Thoracic aorta (tissue), 2 donors: ENCODE measurements at regions not wholly inside any gene's neighbourhood (a gene's known extent, or its start where the extent isn't known, plus 50 kb on each side); places are given as distances from the start of the nearest gene placed in this dataset.

Source experiments
- ATAC-seq: fragments of 150-250 bp; one replicate; pipeline ENCODE4 v1.8.0; 2017; ENCODE audit warnings: low read depth; ENCODE audit not compliant: insufficient number of reproducible peaks, low FRiP score
- DNase-seq: peaks from one replicate; pipeline ENCODE4 v3.0.0-alpha.2; 2020; ENCODE audit warnings: low spot score
- H3K27ac ChIP-seq, 2 donors: fragments of 200-600 bp; sonication (generic); 1 replicate in 1 of 2; 2 replicates in 1 of 2; pipeline ENCODE4 v1.5.1; 2016; ENCODE audit warnings: mild to moderate bottlenecking in 2 of 2, moderate library complexity in 2 of 2
- H3K27me3 ChIP-seq: fragments of 200-600 bp; sonication (generic); replicated peaks from 2 replicates; pipeline ENCODE4 v1.6.0; 2016; ENCODE audit warnings: mild to moderate bottlenecking; ENCODE audit not compliant: insufficient read depth
- H3K36me3 ChIP-seq: fragments of 200-600 bp; sonication (generic); one replicate; pipeline ENCODE4 v1.5.1; 2016
- H3K4me1 ChIP-seq, 2 donors: fragments of 200-600 bp; sonication (generic); 1 replicate in 1 of 2; 2 replicates in 1 of 2; pipeline versions ENCODE4 v1.5.1 to v1.6.0; 2016; ENCODE audit warnings: low read depth in 2 of 2, mild to moderate bottlenecking in 1 of 2; ENCODE audit not compliant: control insufficient read depth in 1 of 2
- H3K4me3 ChIP-seq: fragments of 200-600 bp; sonication (generic); 2 replicates; pipeline ENCODE4 v1.5.1; 2016; ENCODE audit warnings: mild to moderate bottlenecking
- H3K9me3 ChIP-seq: fragments of 200-600 bp; sonication (generic); 2 replicates; pipeline ENCODE4 v1.5.1; 2016
- TF ChIP-seq, protein P1 (sequence below): fragments of 200-600 bp; sonication (generic); IDR thresholded peaks from one replicate; pipeline ENCODE4 v1.5.1; 2019; ENCODE audit warnings: antibody characterized with exemption

DNA sequence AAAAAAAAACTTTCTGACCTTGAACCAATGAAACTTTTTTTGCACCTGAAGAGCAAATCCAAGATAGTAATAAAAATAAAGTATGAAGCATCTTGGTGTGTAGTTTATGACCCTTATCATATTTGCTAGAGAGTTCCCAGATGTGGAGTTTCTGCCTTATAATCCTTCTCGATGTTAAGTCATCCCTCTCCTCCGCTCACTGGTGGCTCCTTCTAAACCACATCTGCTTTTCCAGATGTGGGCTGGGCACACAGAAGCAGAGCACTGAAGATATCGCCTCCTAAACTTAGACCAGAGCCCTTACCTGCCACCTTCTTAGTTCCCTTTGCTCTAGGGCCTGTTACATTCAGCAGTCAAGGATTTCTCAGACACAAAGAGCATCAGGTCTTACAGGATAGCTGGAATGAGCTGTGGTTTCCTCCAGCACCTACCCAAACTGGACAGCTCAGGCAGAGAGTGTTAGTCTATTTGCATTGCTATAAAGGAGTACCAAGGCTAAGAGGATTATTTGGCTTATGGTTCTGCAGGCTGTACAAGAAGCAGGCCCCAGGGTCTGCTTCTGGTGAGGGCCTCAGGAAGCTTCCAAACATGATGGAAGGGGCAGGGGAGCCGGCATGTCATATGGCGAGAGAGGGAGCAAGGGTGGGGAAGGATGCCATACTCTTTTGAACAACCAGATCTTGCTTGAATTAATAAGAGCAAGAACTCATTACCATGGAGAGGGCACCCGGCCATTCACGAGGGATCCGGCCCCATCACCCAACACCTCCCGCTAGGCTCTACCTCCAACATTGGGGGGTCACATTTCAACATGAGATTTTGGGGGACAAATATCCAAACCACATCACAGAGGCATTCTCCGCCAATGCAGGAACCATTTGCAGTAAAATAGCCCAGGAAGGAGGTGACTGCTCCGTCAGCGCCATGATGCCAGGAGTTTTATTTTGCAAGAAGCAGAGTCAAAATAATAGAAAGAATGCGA lies 75.6 kb upstream of the HELT start:
- Histone ChIP-seq H3K36me3 (no peaks in the 10 kb centered on the region), H3K4me3 (no peak overlapping the region), H3K9me3 (no peaks in the 10 kb centered on the region), H3K27ac (no peak overlapping the region), H3K27me3 (no peaks in the 10 kb centered on the region), H3K4me1 (peaks cover 0 to 1% of the 10 kb centered on the region in 2 donors)
- TF ChIP-seq, protein P1, sequence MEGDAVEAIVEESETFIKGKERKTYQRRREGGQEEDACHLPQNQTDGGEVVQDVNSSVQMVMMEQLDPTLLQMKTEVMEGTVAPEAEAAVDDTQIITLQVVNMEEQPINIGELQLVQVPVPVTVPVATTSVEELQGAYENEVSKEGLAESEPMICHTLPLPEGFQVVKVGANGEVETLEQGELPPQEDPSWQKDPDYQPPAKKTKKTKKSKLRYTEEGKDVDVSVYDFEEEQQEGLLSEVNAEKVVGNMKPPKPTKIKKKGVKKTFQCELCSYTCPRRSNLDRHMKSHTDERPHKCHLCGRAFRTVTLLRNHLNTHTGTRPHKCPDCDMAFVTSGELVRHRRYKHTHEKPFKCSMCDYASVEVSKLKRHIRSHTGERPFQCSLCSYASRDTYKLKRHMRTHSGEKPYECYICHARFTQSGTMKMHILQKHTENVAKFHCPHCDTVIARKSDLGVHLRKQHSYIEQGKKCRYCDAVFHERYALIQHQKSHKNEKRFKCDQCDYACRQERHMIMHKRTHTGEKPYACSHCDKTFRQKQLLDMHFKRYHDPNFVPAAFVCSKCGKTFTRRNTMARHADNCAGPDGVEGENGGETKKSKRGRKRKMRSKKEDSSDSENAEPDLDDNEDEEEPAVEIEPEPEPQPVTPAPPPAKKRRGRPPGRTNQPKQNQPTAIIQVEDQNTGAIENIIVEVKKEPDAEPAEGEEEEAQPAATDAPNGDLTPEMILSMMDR = no peak
- no peak for ATAC-seq
- DNase-seq = no peak

- DNase-seq (no peak), ATAC-seq (no peak)
- H3K4me3 ChIP-seq = no peak overlapping the region
- H3K9me3 ChIP-seq = no peaks in the 10 kb centered on the region
- H3K27ac ChIP-seq = no peak overlapping the region
- TF ChIP-seq, protein P1 = no peak
- H3K36me3 ChIP-seq = no peaks in the 10 kb centered on the region
- H3K4me1 ChIP-seq = no peaks in the 10 kb centered on the region
- no peaks in the 10 kb centered on the region for H3K27me3 ChIP-seq
Observed at GRCh38 chr4:184949020-184949419, 69.3 kb upstream of the HELT start.

DNA sequence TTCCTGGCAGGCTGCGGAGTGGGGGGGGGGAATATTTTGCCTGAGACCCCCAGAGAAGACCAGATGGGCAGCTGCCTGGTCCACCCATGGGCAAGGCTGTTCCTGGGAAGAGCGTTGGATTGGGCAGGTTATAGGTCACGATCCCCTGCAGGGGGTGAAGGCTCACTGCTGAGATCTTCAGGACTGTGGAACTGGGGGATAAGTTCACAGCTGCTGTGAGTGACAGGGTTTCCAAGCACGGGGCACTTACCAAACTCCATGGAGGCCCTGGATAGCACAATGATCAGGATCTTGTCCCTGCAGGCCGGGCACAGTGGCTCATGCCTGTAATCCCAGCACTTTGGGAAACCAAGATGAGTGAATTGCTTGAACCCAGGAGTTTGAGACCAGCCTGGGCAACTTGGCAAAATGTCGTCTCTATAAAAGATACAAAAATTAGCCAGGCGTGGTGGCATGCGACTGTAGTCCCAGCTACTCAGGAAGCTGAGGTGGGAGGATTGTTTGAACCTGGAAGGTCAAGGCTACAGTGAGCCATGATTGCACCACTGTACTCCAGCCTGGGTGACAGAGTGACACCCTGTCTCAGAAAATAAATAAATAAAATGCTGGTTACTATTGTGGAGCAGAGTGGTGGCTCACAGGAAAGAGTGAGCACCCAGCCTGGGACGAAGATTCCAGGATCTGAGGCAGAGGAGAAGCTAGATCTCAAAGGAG lies 68.0 kb upstream of the HELT start:
- no peaks in the 10 kb centered on the region for H3K36me3 ChIP-seq
- H3K27me3 ChIP-seq = no peaks in the 10 kb centered on the region
- TF ChIP-seq, protein P1 = no peak
- no peaks in the 10 kb centered on the region for H3K9me3 ChIP-seq
- H3K4me3 ChIP-seq = no peak overlapping the region
- H3K27ac ChIP-seq = no peak overlapping the region
- no peak for ATAC-seq
- no peaks in the 10 kb centered on the region for H3K4me1 ChIP-seq
- no peak for DNase-seq

DNA sequence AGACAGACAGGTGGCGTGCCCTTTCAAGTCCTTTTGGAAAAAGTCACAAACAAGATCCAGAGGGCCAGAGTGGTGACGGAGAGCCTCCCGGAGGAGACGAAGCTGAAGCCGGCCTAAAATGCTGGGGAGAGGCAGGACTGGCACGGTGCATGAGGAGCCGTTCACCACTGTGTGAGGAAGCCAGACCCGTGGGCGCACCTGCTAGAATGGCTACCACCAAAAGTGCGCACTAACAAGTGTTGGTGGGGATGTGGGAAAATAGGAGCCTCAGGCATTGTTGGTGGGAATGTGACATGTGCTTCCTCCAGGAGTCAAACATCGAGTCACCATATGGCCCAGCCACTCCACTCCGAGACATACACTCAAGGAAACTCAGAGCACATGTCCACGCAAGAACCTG lies 67.4 kb upstream of the HELT start:
- H3K27me3 ChIP-seq = no peaks in the 10 kb centered on the region
- no peak for DNase-seq
- H3K27ac ChIP-seq = no peak overlapping the region
- no peak for ATAC-seq
- H3K4me3 ChIP-seq = no peak overlapping the region
- H3K9me3 ChIP-seq = no peaks in the 10 kb centered on the region
- no peaks in the 10 kb centered on the region for H3K4me1 ChIP-seq
- no peaks in the 10 kb centered on the region for H3K36me3 ChIP-seq
- TF ChIP-seq, protein P1 = no peak

GRCh38 chr4:184951668-184952160 lies 66.6 kb upstream of the HELT start:
- no peak for ATAC-seq
- Histone ChIP-seq H3K9me3 (no peaks in the 10 kb centered on the region), H3K4me3 (no peak overlapping the region), H3K27me3 (no peaks in the 10 kb centered on the region), H3K4me1 (no peaks in the 10 kb centered on the region), H3K27ac (no peak overlapping the region), H3K36me3 (no peaks in the 10 kb centered on the region)
- TF ChIP-seq, protein P1 = no peak
- DNase-seq = no peak
